GM04504 (cell line): ENCODE measurements at regions not wholly inside any gene's neighbourhood (a gene's known extent, or its start where the extent isn't known, plus 50 kb on each side); places are given as distances from the start of the nearest gene placed in this dataset.
"Not testable (repeated sequence)": the region's sequence is repeated elsewhere in the genome, so short reads cannot be mapped to it uniquely, and the experiment has no call there.

Experiments
- DNase-seq: peaks from one replicate; pipeline ENCODE4 v3.0.0-alpha.2; 2012; ENCODE audit warnings: low read depth

DNA sequence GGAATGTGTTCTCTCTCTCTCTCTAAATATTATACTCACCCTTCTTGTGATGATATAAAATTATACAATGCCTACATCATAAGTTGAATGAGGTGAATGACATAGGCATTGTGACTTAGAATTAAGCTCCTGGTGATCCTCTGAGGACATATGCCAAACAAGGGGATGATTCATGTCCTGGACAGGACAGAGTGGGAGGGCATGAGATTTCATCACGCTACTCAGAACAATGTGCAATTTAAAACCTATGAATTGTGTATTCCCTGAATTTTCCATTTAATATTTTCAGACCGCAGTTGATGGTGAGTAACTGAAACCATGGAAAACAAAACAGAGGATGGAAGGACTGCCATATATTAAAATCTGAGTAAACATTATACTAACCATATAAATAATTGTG is 782.2 kb upstream of the NUDT12 start:
- peak; percentile 12 for DNase-seq

DNA sequence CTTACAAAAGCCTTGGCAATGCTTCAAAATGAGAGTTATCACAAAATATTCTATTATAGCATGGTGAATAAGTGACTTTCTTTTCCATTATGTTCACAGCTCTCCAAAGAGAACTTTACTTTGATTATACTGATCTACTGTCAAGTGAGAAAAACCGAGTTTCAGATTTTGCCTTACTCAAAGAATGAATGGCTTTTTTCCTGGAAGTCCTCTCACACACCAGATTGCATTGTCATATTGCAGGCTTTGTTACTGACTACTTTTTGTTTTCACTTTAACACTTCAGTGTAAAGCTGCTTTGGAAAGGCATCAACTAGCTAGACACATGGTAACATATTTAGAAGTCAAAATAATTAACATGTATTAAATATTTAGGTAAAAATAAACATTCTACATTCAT is 765.2 kb upstream of the NUDT12 start:
- DNase-seq = no peak

DNA sequence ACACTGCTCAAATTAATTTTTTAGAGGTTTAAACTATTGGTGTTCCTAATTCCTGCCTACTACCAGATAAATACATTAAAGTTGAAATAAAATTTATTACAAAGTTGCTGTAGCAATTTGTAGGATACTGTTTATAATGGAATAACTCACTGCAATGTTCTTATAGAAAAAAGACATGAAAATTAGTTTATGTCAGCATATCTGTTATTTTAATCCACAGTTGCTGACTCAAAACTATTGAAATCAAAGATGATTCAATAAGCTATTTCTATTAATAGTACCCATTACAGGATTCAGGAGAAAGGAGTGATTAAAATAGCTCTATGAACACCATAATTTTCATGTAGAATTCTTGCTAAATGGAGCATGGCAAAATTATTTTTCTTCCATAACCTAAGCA is 764.4 kb upstream of the NUDT12 start:
- no peak for DNase-seq

GRCh38 chr5:104325356-104325755 is 762.8 kb upstream of the NUDT12 start:
- DNase-seq = no peak

- not testable (repeated sequence) for DNase-seq
Observed at GRCh38 chr5:104316676-104317075, 754.1 kb upstream of the NUDT12 start.

GRCh38 chr5:104312481-104312880 is 749.9 kb upstream of the NUDT12 start:
- DNase-seq = no peak

DNA sequence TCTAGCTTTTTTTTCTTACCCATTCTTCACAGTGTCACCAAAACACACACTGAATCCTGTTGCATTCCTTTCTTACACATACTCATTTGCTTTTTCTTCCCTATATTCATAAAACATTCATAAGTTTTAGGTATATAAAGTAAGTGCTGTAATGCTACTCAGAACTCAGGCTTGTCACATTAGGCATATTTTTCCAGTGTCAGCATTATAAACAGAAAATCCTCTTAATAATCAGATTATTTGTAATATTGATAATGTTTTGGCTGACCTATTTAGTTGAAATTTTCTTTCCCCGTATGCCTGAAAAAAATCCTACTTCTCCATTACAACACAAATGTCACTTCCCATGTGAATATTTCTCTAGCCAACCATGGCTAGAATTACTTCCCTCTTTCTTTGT is 743.0 kb upstream of the NUDT12 start:
- no peak for DNase-seq

GRCh38 chr5:104299998-104300706 is 737.6 kb upstream of the NUDT12 start:
- no peak for DNase-seq

DNA sequence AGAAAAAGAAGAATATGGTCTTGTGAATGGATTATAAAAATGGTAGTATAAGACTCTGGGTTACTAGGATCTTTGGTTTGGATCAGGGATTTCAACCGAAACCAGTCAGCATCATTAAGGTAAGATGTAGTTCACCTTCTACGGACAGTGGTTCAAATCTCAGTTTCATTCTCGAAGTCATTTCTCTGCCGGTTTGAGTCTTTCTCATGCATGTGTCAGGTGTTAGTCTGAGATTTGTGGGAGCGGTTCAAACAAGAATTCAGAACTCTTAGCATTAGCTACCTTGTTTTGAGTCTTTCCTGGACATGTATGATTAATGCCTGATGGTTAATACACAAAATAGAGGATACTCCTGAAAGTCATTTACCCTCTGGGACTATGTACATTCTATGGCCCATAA is 735.9 kb upstream of the NUDT12 start:
- no peak for DNase-seq

DNA sequence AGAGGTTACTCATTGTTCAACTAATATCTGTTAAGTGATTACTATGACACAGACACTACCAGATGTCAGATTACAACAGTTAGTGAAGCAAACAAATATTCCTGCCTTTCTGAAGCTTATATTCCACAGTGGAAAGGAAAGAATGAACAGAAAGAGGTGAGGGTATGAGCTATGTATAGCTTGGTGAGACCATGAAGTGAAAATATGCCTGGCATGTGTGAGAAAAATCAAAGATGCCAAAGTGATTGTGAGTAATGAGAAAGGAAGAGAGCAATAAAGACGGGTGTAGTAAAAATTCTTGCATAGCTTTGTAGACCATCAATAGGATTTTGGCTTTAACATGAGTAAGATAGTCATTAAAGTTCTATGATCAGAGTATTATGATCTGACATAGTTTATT is 734.5 kb upstream of the NUDT12 start:
- peak; percentile 48 for DNase-seq

GRCh38 chr5:104295991-104296390 is 733.4 kb upstream of the NUDT12 start:
- DNase-seq = no peak

DNA sequence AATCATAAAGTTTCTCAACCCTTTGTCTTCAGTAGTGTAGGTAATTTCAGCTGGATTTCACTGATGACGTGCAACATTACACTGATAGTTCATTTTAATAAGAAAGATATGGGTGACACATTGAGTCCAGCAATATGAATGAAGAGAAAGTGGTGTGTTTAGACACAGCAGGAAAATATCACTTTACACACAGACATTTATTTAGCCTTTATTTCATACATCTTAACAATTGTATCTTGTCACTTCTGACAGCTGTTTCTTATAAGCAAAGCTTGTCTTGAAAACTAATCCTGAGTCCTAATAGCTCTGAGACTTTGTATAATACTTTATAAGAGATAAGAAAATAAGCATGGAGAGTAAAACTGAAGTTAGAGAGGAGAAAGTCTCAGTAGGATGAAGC is 720.5 kb upstream of the NUDT12 start:
- DNase-seq = no peak

DNA sequence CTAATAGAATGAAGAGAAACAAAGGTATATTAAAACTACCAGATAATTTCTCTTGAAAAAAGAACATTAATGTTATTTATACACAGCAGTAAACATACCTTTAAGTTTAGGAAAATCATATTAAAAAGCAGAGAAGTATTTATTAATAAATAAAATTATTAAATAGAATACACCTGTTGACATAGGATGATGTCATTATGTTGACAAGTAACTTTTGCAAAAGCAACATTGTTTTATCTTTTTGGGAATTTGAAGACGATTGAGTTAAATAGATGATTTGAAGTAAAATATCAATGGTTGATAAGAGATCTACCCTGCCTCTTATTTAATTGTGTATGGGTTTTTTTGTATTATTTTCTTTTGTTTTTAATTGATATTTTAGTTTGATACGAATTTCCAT is 711.1 kb upstream of the NUDT12 start:
- DNase-seq = no peak

- no peak for DNase-seq
Observed at GRCh38 chr5:104267320-104268015, 704.9 kb upstream of the NUDT12 start.

GRCh38 chr5:104266161-104266560 is 703.6 kb upstream of the NUDT12 start:
- no peak for DNase-seq

- DNase-seq = no peak
Observed at GRCh38 chr5:104265531-104266140, 703.0 kb upstream of the NUDT12 start.

- DNase-seq = no peak
Observed at GRCh38 chr5:104247260-104247659, 684.7 kb upstream of the NUDT12 start.

DNA sequence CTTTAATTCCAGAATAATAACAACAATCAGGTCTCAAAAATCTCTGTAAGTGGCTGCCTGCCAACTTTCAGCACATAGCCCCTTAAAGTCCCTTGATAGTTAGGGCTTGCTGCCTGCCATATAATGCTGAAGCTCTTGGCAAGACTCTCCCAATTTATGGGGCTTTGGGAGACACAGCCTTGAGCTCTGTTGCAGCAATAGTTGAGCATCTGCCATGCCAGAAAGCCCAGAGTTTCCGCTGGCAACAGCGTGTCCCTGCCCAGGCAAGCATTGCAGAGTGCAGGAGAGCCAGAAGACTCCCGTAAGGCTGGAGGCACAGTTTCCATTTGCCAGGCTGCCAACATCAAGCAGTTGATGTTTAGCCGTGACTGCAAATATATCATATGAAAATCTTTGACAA is 678.5 kb upstream of the NUDT12 start:
- DNase-seq = no peak

GRCh38 chr5:104237586-104237985 is 675.0 kb upstream of the NUDT12 start:
- no peak for DNase-seq

DNA sequence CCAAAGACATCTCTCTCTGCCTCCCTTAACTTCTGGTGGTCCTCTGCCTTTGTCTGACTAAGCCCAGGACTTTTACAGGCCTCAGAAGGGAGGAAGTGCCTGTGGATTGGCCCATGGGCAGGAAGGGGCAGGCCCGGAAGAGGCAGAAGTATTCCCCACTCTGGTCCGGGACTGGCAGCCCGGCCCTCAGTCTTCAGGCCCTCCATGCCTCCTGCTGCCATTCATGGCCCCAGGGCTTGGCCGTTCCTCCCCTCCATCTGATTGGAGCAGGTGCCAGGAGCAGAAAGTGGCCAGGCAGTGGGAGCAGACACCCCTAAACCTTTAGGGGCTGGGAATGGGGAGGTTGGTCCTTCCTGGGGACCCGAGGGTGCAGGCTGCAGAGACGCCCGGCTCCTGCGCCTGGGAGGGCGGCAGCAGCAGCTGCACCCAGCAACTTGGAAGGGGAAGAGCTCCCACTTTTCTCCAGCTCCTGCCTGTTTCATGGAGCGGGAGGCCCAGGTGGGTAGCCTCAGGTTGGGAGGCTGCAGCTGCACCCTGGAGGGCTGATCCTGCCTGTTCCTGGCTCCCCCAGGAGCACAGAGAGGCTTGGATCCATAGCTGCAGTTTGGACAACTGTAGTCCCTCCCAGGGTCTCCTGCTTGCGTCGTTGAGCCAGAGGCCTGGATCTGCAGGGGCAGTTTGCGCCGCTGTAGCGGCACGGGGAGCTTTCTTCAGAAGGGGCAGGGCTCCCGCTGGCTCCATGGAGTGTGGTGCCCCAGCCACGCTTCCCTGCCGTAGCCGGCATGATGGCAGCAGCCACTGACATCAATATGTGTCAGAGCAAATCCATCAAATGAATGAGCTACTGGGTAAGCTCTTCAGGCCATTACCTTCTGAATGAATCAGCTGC is 661.5 kb upstream of the NUDT12 start:
- DNase-seq = no peak

- DNase-seq = no peak
Observed at GRCh38 chr5:104218200-104218599, 655.6 kb upstream of the NUDT12 start.

- no peak for DNase-seq
Observed at GRCh38 chr5:104213216-104213615, 650.6 kb upstream of the NUDT12 start.
